Keratinocyte (primary cell): ENCODE measurements at regions not wholly inside any gene's neighbourhood (a gene's known extent, or its start where the extent isn't known, plus 50 kb on each side); places are given as distances from the start of the nearest gene placed in this dataset.

Experiments
- DNase-seq: peaks from one replicate; pipeline ENCODE4 v3.0.0-alpha.2; 2011; ENCODE audit warnings: low read depth, missing footprints, low spot score
- FAIRE-seq: peaks from 2 replicates; lab custom pipeline; 2011; peaks lifted over from hg19 to GRCh38; lab: Jason Lieb, UNC
- H2AFZ ChIP-seq: 2 replicates; pipeline ENCODE4 v1.6.0; 2012; ENCODE audit warnings: low read length, control low read depth, inconsistent platforms; ENCODE audit not compliant: control insufficient read depth
- H3K27ac ChIP-seq: 2 replicates; pipeline ENCODE4 v1.5.1; 2011; ENCODE audit warnings: low read length; ENCODE audit not compliant: control insufficient read depth, insufficient read depth
- H3K27me3 ChIP-seq: 3 replicates; pipeline ENCODE4 v1.6.0; 2011; ENCODE audit warnings: low read length; ENCODE audit not compliant: control insufficient read depth, insufficient read depth; ENCODE audit errors: extremely low read depth
- H3K36me3 ChIP-seq, 2 experiments: 2 replicates in 1 of 2; 3 replicates in 1 of 2; pipeline ENCODE4 v1.5.1; 2011; ENCODE audit warnings: low read length in 2 of 2, mild to moderate bottlenecking in 1 of 2; ENCODE audit not compliant: control insufficient read depth in 2 of 2, insufficient read depth in 2 of 2; ENCODE audit errors: extremely low read depth in 1 of 2
- H3K4me1 ChIP-seq: 3 replicates; pipeline ENCODE4 v1.5.1; 2011; ENCODE audit warnings: low read length; ENCODE audit not compliant: control insufficient read depth, insufficient read depth; ENCODE audit errors: extremely low read depth
- H3K4me2 ChIP-seq: 3 replicates; pipeline ENCODE4 v1.6.0; 2011; ENCODE audit warnings: low read depth, low read length; ENCODE audit not compliant: control insufficient read depth, insufficient read depth; ENCODE audit errors: extremely low read depth
- H3K4me3 ChIP-seq, 3 experiments: fragments of 200-600 bp in 1 of 3; sonication (generic) in 1 of 3; 2 replicates in 2 of 3; 3 replicates in 1 of 3; pipeline ENCODE4 v1.5.1; 2011 to 2016; ENCODE audit warnings: low read length in 3 of 3, mild to moderate bottlenecking in 3 of 3, control low read depth in 2 of 3, inconsistent platforms in 1 of 3, low read depth in 1 of 3, mixed read lengths in 1 of 3, mixed run types in 1 of 3, moderate library complexity in 1 of 3; ENCODE audit not compliant: control insufficient read depth in 2 of 3, insufficient read depth in 2 of 3; ENCODE audit errors: extremely low read depth in 1 of 3
- H3K79me2 ChIP-seq: 2 replicates; pipeline ENCODE4 v1.6.0; 2012; ENCODE audit warnings: low read length; ENCODE audit not compliant: control insufficient read depth, insufficient read depth
- H3K9ac ChIP-seq: 3 replicates; pipeline ENCODE4 v1.6.0; 2011; ENCODE audit warnings: low read length; ENCODE audit not compliant: control insufficient read depth, insufficient read depth; ENCODE audit errors: extremely low read depth
- H3K9me1 ChIP-seq: 3 replicates; pipeline ENCODE4 v1.6.0; 2011; ENCODE audit warnings: low read length; ENCODE audit not compliant: control insufficient read depth, insufficient read depth; ENCODE audit errors: extremely low read depth
- H3K9me3 ChIP-seq: 2 replicates; pipeline ENCODE4 v1.5.1; 2012; ENCODE audit warnings: low read depth, low read length; ENCODE audit not compliant: control insufficient read depth
- H4K20me1 ChIP-seq: 3 replicates; pipeline ENCODE4 v1.6.0; 2011; ENCODE audit warnings: low read length; ENCODE audit not compliant: control insufficient read depth, insufficient read depth; ENCODE audit errors: extremely low read depth
- CTCF ChIP-seq, 3 experiments: IDR thresholded peaks in 1 of 3; conservative IDR thresholded peaks in 1 of 3; optimal IDR thresholded peaks in 1 of 3; 2 replicates in 2 of 3; 3 replicates in 1 of 3; pipeline versions ENCODE3 to v1.5.1; 2011; ENCODE audit warnings: low read length in 3 of 3, mild to moderate bottlenecking in 3 of 3, moderate library complexity in 2 of 3, control low read depth in 1 of 3, inconsistent platforms in 1 of 3; ENCODE audit not compliant: insufficient read depth in 2 of 3; ENCODE audit errors: extremely low read depth in 1 of 3
- EZH2 ChIP-seq: IDR thresholded peaks from one replicate; pipeline ENCODE4 v1.6.1; 2012; ENCODE audit warnings: inconsistent platforms, mild to moderate bottlenecking, low read length, moderate library complexity
- dilution Hi-C: fragments of 300-500 bp; cut with MboI; formaldehyde crosslinking; loops from one replicate; pipeline ENCODE4 v1.7.0; 2020; ENCODE audit warnings: low sequenced_read_pairs; ENCODE audit not compliant: extremely low pct_ligation_motif_present

GRCh38 chr2:192828947-192829346, 634.2 kb upstream of the TMEFF2 start:
- H3K27me3 ChIP-seq = no peaks in the 10 kb centered on the region
- H3K79me2 ChIP-seq = no peaks in the 10 kb centered on the region
- H4K20me1 ChIP-seq = no peaks in the 10 kb centered on the region
- no peak overlapping the region for H3K9ac ChIP-seq
- H2AFZ ChIP-seq = no peak overlapping the region
- H3K4me3 ChIP-seq = no peak overlapping the region
- no peaks in the 10 kb centered on the region for H3K4me1 ChIP-seq
- no peaks in the 10 kb centered on the region for H3K9me3 ChIP-seq
- H3K9me1 ChIP-seq = no peaks in the 10 kb centered on the region
- TF ChIP-seq CTCF (optimal IDR thresholded peaks at IDR 0.05 in 1 of 3, IDR thresholded peaks at IDR 0.05 in 1 of 3, conservative IDR thresholded peaks at IDR 0.05 in 1 of 3; ENCODE audit: extremely low read depth in 1 of 3, insufficient read depth in 2 of 3, low read length in 3 of 3) (no peak), EZH2 (no peak)
- no peak overlapping the region for H3K4me2 ChIP-seq
- H3K27ac ChIP-seq = no peak overlapping the region
- no peak for DNase-seq
- no peaks in the 10 kb centered on the region for H3K36me3 ChIP-seq
- dilution Hi-C loops = no loop called here
- no peak for FAIRE-seq

- H3K4me3 ChIP-seq = no peak overlapping the region
- dilution Hi-C loops = no loop called here
- H3K9me1 ChIP-seq = no peaks in the 10 kb centered on the region
- no peak for DNase-seq
- no peaks in the 10 kb centered on the region for H3K36me3 ChIP-seq
- FAIRE-seq = no peak
- H3K27ac ChIP-seq = no peak overlapping the region
- no peak overlapping the region for H3K9ac ChIP-seq
- no peaks in the 10 kb centered on the region for H3K9me3 ChIP-seq
- H3K4me1 ChIP-seq = no peaks in the 10 kb centered on the region
- no peaks in the 10 kb centered on the region for H3K27me3 ChIP-seq
- no peaks in the 10 kb centered on the region for H4K20me1 ChIP-seq
- TF ChIP-seq CTCF (optimal IDR thresholded peaks at IDR 0.05 in 1 of 3, IDR thresholded peaks at IDR 0.05 in 1 of 3, conservative IDR thresholded peaks at IDR 0.05 in 1 of 3; ENCODE audit: extremely low read depth in 1 of 3, insufficient read depth in 2 of 3, low read length in 3 of 3) (no peak), EZH2 (no peak)
- no peaks in the 10 kb centered on the region for H3K79me2 ChIP-seq
- no peak overlapping the region for H3K4me2 ChIP-seq
- H2AFZ ChIP-seq = no peak overlapping the region
Observed at GRCh38 chr2:192828175-192828574, 633.4 kb upstream of the TMEFF2 start.
